Ishikawa (cell line): ENCODE measurements at regions not wholly inside any gene's neighbourhood (a gene's known extent, or its start where the extent isn't known, plus 50 kb on each side); places are given as distances from the start of the nearest gene placed in this dataset.

Source experiments
- CEBPB ChIP-seq: IDR thresholded peaks from 2 replicates; pipeline ENCODE4 v1.6.1; 2012
- CREB1 ChIP-seq: IDR thresholded peaks from 2 replicates; pipeline ENCODE4 v1.6.1; 2012; ENCODE audit warnings: low read depth
- EGR1 ChIP-seq: IDR thresholded peaks from 2 replicates; pipeline ENCODE4 v1.6.1; 2012
- EP300 ChIP-seq: IDR thresholded peaks from 2 replicates; pipeline ENCODE4 v1.6.1; 2012; ENCODE audit warnings: borderline replicate concordance
- FOXM1 ChIP-seq: IDR thresholded peaks from 2 replicates; pipeline ENCODE4 v1.6.1; 2012; ENCODE audit warnings: low read depth, borderline replicate concordance
- MAX ChIP-seq: IDR thresholded peaks from 2 replicates; pipeline ENCODE4 v1.6.1; 2012
- NFIC ChIP-seq: IDR thresholded peaks from 2 replicates; pipeline ENCODE4 v1.6.1; 2012
- RAD21 ChIP-seq: IDR thresholded peaks from 2 replicates; pipeline ENCODE4 v1.6.1; 2012; ENCODE audit warnings: low read depth
- REST ChIP-seq: IDR thresholded peaks from 2 replicates; pipeline ENCODE4 v1.6.1; 2012; ENCODE audit warnings: low read depth, mild to moderate bottlenecking
- TAF1 ChIP-seq: IDR thresholded peaks from 2 replicates; pipeline ENCODE4 v1.6.1; 2012; ENCODE audit warnings: low read depth, mild to moderate bottlenecking
- TCF12 ChIP-seq: IDR thresholded peaks from 2 replicates; pipeline ENCODE4 v1.6.1; 2012; ENCODE audit warnings: low read depth
- TEAD4 ChIP-seq: IDR thresholded peaks from 2 replicates; pipeline ENCODE4 v1.6.1; 2012
- USF1 ChIP-seq: IDR thresholded peaks from 2 replicates; pipeline ENCODE4 v1.6.1; 2012
- YY1 ChIP-seq: IDR thresholded peaks from 2 replicates; pipeline ENCODE4 v1.6.1; 2012; ENCODE audit warnings: low read depth
- ZBTB7A ChIP-seq: IDR thresholded peaks from 2 replicates; pipeline ENCODE4 v1.6.1; 2012; ENCODE audit warnings: low read depth

GRCh38 chr16:86877835-86878234, 299.5 kb downstream of the FOXL1 start:
- no peak for TF ChIP-seq REST
- TF ChIP-seq EGR1, result no peak
- TF ChIP-seq RAD21, result no peak
- TF ChIP-seq USF1, result no peak
- no peak for TF ChIP-seq FOXM1
- no peak for TF ChIP-seq MAX
- no peak for TF ChIP-seq YY1
- no peak for TF ChIP-seq TEAD4
- no peak for TF ChIP-seq EP300
- no peak for TF ChIP-seq NFIC
- no peak for TF ChIP-seq CEBPB
- no peak for TF ChIP-seq ZBTB7A
- no peak for TF ChIP-seq TCF12
- no peak for TF ChIP-seq CREB1
- TF ChIP-seq TAF1, result no peak

DNA sequence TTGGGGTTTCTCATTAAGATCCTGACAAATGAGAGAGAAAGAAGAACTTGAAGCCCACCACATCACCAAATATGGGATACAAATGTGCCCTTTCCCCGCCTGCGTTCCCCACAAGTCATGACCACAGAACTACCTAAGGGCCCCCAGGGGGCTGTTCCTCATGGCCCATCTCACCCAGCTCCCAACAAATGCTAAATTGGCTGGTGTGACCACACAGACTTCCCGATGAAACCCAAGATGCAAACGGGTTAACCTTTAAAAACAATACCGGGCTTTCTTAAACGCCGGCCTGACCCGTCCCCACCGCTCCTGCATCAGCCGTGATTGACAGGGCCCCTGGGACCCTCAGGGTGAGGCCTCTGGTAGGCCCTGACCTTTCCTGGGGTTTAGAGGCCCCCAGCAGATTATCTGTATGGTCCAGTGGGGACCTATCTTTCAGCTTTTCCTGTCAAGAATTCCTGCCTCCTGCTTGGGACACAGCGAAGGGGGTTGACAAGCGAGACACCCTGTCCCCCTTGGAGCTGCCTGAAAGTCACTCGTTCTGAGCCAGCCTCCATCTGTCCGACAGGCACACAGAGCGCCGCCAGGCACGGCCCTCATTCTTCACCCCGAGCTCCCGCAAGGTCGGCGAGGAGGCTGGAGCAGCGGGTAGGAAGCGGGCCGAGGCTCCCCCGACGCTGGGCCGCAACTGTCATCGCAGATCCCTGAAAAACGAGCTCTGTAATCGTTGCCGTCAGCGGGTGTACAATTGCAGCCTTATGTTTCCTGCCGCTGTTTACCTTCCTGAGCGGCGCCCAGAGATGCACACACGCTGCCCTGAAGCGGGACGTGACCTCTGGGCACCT, 300.1 kb downstream of the FOXL1 start:
- TF ChIP-seq TAF1 (no peak), CEBPB (no peak)

GRCh38 chr16:86879268-86879667, 300.9 kb downstream of the FOXL1 start:
- TF ChIP-seq ZBTB7A, result no peak
- no peak for TF ChIP-seq EGR1
- no peak for TF ChIP-seq FOXM1
- no peak for TF ChIP-seq REST
- TF ChIP-seq USF1, result no peak
- no peak for TF ChIP-seq TAF1
- no peak for TF ChIP-seq CREB1
- TF ChIP-seq YY1, result no peak
- no peak for TF ChIP-seq MAX
- TF ChIP-seq CEBPB, result no peak
- TF ChIP-seq NFIC, result no peak

DNA sequence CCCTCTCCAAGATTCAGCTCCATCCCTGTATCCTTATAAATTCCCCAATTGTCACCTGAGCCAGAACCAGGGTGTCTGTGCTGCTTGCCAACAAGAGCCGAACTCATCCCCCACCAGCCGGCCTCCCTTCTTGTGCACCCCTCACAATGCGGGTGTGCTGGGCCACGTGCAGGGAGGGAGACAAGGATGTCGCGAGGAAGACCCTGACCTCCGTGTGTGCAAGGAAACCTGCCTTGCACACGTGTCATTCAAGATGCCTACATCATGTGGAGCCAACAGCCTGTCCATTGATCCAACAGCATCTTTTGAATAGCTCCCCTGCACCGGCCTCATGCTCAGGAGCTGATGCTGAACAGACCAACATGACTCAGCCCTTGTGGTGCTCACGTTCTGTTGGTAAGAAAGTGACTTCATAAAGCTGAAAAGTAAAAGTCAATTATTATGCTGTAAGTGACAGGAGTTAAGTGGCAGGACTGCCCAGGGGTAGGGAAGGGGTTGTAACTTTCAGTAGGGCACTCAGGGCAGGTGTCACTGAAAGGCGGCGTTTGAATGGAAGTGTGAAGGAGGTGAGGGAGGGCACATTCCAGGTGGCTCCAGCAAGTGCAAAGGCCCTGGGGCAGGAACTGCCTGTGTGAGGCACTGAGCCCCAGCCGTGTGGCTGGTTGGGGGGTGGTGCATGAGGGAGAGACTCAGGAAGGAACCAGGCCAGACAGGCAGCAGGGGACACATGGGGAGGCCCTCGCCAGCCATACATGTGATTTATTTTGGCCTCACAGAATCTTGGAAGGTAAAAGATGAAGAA, 302.2 kb downstream of the FOXL1 start:
- no peak for TF ChIP-seq USF1
- no peak for TF ChIP-seq FOXM1
- no peak for TF ChIP-seq REST
- TF ChIP-seq ZBTB7A, result no peak
- no peak for TF ChIP-seq NFIC
- no peak for TF ChIP-seq RAD21
- no peak for TF ChIP-seq CEBPB
- no peak for TF ChIP-seq TAF1
- TF ChIP-seq EGR1, result no peak
- no peak for TF ChIP-seq CREB1
- no peak for TF ChIP-seq EP300
- TF ChIP-seq YY1, result no peak
- no peak for TF ChIP-seq MAX
- no peak for TF ChIP-seq TEAD4
- no peak for TF ChIP-seq TCF12
